Left colon (tissue), 2 donors: ENCODE measurements at regions not wholly inside any gene's neighbourhood (a gene's known extent, or its start where the extent isn't known, plus 50 kb on each side); places are given as distances from the start of the nearest gene placed in this dataset.

ENCODE experiments used
- ATAC-seq: fragments of 200-7000 bp; cut with Tn5 transposase; one replicate; pipeline ENCODE4 v1.9.1; 2020; ENCODE audit warnings: mild to moderate bottlenecking, moderate library complexity
- DNase-seq, 2 donors: peaks; one replicate each; pipeline ENCODE4 v3.0.0-alpha.2; 2020
- intact Hi-C, 2 donors: fragments of 100-400 bp; cut with DNase I in 1 of 2; cut with micrococcal nuclease in 1 of 2; formaldehyde crosslinking; loops; one replicate each; pipeline versions ENCODE4 v1.11.2 to v1.14.0; 2022; cut with DNase I, micrococcal nuclease
- donor health status: DM: no; HTN: no; CAD: no.
- donor health status: DM: yes; HTN: yes; CAD: no.

DNA sequence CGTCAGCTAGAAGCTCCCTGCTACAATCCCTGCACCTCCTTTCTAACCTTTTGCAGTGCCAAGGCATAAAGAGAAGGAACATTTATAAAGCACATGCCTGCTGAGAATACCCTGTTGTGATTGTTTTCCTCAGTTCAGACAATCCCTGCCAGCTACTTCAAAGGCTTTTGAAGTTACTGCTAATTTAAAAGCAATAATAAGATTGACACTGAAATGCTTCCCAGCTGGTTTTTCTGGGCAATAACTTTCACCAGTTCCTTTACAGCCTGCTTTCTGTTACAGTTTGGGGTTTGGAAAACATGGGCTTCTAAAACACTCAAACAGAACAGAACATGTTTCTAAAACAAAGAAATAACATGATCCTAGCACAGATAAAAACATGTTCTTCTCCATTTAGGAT is 232.3 kb upstream of the CPEB2 start:
- intact Hi-C loops = no loop called here
- ATAC-seq (no peak), DNase-seq (no peak)

DNA sequence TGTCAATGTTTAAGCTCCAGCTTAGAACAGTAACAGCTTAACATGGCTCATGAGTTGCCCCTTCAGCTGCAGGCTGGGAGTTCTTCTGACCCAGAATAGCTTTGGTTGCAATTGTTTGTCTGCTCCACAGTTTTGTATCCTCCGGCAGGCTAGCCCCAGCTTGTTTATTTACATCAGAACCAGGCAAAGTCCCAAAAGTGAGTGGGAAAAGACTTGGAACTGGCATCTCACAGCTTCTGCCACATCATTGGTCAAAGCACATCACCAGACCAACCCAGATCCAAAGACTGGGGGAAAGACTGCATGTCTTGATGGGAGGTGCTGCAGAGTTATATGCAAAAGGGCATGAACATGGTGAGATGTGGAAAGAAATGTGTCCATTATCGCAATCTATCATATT is 231.2 kb upstream of the CPEB2 start:
- intact Hi-C loops = no loop called here
- ATAC-seq (no peak), DNase-seq (no peak)

DNA sequence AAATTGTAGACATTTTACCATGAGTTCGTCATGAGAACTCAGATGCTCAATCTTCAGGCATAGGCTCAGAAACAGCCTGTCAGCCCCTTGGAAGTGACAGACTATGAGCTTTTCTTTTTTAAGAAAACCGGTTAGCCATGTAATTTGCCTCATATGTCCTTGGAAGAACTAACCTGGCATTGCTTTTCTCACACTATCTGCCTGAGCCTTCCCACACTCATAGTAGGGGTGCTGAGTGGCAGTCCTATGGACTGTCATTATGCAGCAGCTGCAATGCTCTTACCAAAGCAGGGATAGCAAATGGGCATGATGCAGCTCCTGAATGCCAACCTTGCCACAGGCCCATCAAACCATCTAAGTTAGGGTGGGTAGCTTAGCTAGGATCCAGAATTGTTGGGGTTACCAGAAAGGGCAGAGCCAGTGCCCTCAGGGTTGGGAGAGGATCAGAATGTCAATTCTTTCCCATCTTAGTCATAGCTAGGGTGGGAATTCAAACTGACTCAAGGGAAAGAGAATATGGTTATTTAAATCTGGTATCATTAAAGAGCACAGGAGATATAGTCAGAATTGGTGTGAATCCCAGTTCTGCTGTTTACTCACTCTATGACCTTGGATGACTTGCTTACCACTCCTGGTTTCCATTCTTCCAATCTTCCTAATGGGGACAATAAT is 230.6 kb upstream of the CPEB2 start:
- ATAC-seq = no peak
- DNase-seq = no peak
- intact Hi-C loops = no loop called here

DNA sequence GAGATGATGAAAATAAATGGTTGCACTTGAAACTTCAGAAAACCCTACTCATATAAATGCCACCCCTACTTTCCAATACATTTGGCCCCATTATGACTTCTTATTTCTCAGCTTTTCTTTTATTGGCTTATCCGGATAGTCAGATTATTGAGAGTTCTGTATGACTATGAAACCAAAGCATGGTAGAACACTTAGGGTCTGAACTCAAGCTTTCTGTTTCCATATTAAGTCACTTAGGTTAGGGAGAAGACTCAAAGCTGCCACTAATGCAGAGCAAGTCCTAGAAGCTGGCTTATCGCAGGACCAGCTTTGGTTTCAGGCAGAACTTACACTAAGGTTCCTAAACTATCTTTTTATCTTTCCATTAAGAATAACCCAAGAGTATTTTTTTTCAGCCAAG is 229.9 kb upstream of the CPEB2 start:
- intact Hi-C loops = no loop called here
- no peak for DNase-seq
- no peak for ATAC-seq

DNA sequence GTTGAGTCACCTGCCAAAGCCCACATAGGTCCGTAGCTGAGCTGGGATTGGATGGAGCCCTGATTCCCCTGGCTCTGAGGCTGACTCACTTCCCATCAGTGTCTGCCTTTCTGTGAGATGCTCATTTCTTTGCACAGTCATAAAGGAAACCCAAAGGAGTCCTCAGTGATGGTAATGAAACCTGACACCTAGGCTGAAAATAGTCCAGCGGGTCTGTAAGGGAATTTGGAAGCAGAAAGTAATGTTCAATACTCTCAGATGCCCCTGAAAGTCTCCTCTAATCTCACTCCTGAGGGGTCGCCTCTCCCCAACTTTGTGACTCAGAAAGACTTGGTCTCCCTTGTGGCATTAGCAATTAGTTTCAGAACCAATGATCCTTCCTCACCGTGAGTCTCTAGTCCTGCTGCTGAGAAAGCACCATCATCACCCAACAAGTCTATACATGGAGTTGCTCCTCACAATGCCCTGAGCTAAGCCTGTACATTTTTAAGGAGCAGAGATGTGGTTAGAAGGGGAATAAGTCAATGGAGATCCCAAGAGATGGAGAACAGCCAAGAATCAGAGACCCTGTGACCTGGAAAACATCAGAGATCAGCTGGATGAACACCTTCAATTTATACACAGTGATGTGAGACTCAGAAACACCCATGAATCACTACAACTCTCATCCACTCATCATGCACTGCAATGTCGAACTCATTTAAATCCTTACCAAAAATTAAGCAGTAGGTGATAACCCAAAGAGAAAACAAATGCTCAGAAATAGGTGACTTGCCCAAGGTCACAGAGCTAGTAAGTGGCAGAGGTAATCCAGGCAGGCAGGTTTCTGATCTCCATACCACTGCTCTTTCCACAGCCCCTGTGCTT is 219.0 kb upstream of the CPEB2 start:
- intact Hi-C loops = loop anchor here in 1 of 2 donors (10.0 kb wide), 1 partner anchor 908 kb away; no protein-coding TSS in a partner anchor
- DNase-seq (no peak), ATAC-seq (no peak)

DNA sequence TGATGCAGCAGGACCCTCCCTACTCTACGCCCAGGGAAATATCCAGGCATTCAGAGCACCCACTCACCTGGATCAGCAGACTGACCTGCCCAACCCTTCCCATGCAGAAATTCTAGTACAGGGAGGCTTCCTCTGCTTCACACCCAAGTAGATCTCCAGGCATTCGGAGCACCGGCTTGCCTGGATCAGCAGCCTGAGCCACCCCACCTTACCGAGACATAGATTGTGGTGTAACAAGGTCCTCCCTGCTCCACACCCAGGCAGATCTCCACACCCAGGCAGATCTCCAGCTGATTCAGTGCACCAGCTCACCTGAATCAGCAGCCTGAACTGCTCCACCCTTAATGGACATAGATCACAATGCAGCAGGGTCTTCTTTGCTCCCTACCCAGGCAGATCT is 215.1 kb upstream of the CPEB2 start:
- DNase-seq (no peak), ATAC-seq (no peak)

DNA sequence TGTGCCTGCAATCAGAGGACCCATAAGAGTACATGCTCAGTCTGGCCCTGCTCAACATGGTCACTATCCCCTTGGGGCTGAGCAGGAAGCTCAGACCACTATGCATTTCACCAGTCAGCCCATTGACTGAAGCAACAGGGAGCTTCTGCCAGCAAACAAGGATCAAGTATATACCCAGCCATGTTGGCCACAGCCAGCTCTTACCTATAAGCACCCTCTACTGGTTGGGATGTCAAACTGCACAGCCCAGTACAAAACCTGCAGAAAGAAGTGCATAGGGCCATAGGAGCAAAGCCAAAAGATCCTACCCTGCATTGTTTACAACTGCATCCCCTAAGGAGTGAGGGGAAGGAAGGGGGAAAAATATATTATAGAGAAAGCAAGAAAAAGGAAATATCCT is 214.4 kb upstream of the CPEB2 start:
- peak; percentile 66 for ATAC-seq
- DNase-seq = no peak

More for the DNA sequence above, 215.1 kb upstream of the CPEB2 start:
- intact Hi-C loops = loop anchor here in 1 of 2 donors (10.0 kb wide), 1 partner anchor 912 kb away; no protein-coding TSS in a partner anchor

DNA sequence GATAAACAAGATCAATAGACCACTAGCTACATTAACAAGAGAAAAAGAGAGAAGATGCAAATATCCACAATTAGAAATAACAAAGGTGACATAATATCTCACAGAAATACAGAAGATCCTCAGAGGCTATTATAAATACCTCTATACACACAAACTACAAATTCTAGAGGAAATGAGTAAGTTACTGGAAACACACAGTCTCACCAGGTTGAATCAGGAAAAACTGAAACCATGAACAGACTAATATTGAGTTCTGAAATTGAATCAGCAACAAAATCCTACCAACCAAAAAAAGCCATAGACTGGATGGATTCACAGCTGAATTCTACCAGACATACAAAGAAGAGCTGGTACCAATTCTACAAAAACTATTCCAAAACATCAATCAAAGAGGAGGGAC is 211.8 kb upstream of the CPEB2 start:
- no peak for ATAC-seq
- DNase-seq = no peak
- intact Hi-C loops = no loop called here

More for the DNA sequence above, 214.4 kb upstream of the CPEB2 start:
- intact Hi-C loops = loop anchor here in 1 of 2 donors (10.0 kb wide), 1 partner anchor 913 kb away; no protein-coding TSS in a partner anchor

DNA sequence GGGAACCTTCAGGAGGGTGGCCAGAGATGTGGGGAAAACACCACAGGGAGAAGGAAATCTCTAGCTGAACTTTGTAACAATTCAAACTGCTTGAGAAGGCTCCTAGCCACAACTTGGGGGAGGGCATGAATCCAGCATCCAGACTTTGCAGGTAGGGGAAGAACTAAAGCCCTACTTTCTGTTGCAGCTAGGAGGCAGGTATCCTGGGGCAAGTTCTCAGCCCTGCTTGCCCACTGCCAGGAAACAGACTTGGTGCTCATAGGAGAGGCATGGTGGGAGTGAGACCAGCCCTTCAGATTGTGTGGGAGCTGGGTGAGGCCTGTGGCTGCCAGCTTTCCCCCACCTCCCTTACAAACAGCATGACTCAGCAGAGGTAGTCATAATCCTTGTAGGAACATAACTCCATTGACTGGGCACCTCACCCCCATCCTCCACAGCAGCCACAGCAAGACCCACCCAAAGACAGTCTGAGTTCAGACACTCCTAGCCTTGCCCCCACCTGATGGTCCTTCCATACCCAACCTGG is 209.5 kb upstream of the CPEB2 start:
- no peak for ATAC-seq
- intact Hi-C loops = no loop called here
- DNase-seq = no peak

DNA sequence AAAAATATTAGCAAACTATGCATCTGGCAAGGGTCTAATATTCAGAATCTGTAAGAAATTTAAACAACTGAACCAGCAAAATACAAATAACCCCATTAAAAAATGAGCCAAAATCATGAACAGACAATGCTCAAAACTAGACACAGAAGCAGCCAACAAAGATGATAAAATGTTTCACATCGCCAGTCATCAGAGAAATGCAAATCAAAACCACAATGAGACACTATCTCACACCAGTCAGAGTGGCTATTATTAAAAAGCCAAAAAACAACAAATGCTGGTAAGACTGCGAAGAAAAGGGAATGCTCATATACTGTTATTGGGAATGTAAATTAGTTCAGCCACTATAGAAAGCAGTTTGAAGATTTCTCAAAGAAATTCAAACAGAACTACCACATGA is 201.3 kb upstream of the CPEB2 start:
- DNase-seq (no peak), ATAC-seq (no peak)
- intact Hi-C loops = no loop called here

DNA sequence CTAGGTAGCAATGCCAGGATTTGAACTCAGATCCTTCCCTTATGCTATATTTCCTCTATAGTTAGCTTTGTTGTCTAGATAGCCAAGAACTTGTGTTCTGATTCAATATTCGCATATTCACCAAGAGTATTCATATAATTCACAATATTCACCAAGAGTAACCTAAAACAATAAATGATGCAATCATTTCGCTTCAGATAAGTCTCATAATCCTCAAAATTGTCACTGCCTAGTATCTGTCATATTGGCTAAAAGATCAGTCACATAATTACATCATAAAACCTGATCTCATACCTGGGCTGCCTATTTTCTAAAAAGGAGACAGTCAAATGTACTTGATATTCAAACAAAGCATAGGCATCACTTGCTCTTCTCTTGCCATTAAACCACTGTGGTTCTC is 199.7 kb upstream of the CPEB2 start:
- ATAC-seq = no peak
- DNase-seq = no peak
- intact Hi-C loops = no loop called here

DNA sequence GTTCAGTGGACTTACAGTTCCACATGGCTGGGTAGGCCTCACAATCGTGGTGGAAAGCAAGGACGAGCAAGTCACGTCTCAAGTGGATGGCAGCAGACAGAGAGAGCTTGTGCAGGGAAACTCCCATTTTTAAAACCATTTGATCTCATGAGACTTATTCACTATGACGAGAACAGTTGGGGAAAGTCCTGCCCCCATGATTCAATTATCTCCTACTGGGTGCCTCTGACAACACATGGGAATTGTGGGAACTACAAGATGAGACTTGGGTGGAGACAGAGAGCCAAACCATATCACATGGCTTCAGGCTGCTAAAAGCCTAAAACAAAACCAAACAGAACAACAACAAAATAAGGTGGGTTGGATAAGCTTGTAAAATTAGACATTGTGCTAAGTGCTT is 194.4 kb upstream of the CPEB2 start:
- ATAC-seq = no peak
- intact Hi-C loops = no loop called here
- DNase-seq = no peak

DNA sequence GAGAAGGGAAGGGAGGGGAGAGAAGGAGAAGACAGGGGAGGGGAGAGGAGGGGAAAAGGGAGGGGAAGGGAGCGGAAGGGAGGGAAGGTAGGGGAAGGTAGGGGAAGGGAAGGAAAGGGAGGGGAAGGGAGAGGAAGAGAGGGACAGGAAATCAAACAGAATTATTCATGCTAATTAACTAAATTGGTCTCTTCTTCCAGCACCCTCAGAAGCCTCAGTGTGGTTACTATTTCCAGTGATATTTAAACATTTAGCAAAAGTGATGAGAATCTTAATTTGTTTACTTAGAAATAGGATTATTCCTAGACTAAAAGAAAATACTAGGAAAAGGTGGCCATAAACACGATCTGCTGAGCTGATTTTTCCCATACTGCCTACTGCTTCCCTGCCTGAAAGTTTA is 193.1 kb upstream of the CPEB2 start:
- ATAC-seq (no peak), DNase-seq (no peak)
- intact Hi-C loops = no loop called here

DNA sequence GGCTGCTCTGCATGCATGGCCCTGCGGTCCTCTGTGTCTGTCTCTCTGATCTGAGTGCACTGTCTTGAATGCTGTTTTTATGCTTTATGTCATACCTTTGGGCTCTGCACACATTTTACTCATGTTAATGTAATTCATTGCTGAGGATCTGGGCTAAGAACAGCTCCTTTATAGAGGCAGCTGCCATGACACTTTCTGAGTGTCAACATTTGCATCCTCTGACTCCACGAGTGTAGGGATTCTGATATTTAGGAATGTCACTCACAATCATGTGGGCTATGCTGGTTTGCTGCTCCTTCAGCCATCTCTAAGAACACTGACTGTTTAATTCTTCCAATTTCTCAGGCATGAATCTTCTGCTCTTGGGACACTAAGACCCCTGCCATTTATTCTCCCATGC is 192.2 kb upstream of the CPEB2 start:
- intact Hi-C loops = no loop called here
- no peak for DNase-seq
- ATAC-seq = no peak

DNA sequence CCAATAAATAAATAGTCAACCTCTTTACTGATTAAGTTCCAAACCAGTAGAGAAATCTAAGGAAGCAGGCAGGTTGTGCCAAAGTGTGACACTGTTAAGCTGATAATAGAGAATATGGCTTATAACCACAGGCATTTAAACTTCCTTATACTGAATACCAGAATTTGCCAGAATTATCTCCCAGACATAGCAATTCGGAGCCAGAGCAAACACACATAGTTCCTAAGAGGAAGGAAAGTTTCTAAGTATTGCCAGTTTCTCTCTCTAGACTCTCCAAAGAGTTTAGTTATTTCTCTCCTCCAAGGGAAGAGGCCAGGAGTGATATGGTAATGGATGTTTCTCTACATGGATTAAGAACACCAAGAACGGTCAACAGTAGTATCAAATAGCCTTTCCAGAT is 191.7 kb upstream of the CPEB2 start:
- ATAC-seq (no peak), DNase-seq (no peak)
- intact Hi-C loops = no loop called here

DNA sequence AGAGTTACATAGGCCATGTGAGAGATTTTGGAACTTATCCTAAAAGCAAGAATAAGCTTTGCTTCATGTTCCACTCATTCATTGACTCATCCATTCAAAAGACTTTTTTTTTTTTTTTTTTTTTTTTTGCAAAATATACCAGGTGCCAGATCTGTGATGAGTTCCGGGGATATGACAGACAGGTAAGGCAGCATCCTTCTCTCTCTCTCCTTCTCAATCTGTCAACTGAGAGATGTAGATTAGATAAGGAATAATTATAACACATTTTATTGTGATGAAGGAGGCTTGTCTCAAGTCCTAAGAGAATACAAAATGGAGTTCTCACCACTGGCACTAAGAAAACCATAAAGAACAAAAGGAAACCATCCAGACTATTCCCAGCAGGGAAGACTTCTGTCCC is 190.2 kb upstream of the CPEB2 start:
- intact Hi-C loops = no loop called here
- ATAC-seq (no peak), DNase-seq (no peak)

DNA sequence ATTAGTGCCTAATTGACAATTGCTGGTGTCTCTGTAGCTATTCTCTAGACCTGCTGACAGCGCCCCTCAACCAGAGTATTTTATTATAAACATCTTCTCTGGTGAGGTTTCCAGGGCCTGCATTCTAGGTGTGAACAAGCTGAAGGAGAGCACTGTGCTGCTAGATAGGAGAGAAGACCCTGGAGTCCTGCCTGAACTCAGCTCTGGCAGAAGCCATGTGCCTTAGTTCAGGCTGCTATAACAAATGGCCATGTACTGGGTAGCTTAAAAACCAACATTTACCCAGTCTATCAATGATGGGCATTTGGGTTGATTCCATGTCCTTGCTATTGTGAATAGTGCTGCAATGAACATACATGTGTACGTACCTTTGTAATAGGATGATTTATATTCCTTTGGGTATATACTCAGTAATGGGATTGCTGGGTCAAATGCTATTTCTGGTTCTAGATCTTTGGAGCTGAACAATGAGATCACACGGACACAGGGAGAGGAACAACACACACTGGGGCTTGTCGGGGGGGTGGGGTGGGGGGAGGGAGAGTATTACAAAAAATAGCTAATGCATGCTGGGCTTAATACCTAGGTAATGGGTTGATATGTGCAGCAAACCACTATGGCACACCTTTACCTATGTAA is 185.5 kb upstream of the CPEB2 start:
- no peak for ATAC-seq
- intact Hi-C loops = no loop called here
- no peak for DNase-seq

DNA sequence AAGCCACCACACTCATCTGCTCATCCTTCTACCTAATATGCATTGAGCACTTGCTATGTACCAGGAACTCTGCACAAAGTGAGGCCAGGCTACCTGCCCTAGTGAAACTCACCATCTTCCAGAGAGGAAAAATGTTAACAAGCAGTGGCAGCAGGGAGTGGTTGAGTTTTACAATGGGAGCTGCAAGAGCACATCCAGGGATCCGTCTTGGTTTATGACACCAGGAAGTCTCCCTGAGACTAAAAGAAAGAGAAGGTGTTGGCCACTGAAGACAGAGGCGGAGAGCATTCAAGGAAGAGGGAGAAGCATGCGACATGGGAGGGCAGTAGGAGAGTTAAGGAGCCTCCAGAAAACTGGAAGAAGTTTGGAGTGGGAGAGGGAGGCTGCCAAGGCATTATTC is 178.1 kb upstream of the CPEB2 start:
- intact Hi-C loops = no loop called here
- peak; percentile 99 for ATAC-seq
- peak; percentile 19 to 49 for DNase-seq

DNA sequence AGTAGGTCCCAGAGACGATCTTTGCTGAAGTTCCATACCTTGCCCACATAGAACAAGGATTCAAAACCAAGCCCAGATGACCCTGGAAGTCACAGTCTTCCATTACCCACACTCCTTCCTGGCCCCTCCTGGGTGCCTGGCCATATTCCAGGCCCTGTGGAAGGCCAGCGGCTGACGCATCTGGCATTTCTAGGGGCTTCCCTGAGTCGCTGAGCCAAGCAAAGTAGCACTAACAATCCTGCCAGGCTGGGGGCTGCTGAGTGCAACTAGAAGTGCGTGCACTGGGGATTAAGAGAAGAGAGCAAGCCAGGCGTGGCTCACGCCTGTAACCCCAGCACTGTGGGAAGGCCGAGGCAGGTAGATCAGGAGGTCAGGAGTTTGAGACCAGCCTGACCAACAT is 175.2 kb upstream of the CPEB2 start:
- no peak for DNase-seq
- intact Hi-C loops = no loop called here
- ATAC-seq = no peak

DNA sequence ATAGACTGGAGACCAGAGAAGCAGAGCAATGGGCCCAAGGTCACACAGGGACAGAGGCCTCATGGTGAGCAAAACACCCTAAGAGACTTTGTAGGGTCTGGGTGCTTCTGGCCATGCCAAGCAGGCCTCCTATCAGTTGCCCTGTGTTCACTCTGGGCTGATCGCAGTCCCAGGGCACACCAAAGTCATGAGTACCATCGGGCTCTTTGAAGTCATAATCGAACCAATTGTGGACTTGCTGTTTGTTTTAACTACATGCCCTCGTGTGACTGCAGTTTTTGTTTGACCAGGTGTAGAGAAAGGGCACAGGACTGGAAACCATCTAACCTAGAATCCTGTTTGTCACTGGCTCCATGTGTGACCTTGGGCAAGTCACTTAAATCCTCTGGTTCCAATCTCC is 172.5 kb upstream of the CPEB2 start:
- DNase-seq (no peak), ATAC-seq (peak; percentile 29)
- intact Hi-C loops = no loop called here
